Stimulated activated CD8-positive, alpha-beta memory T cell treated with anti-CD3 and anti-CD28 coated beads, Interleukin-15, amount 100 ng/mL, for 4 hours (primary cell): ENCODE measurements at regions not wholly inside any gene's neighbourhood (a gene's known extent, or its start where the extent isn't known, plus 50 kb on each side); places are given as distances from the start of the nearest gene placed in this dataset.
"Not testable (repeated sequence)": the region's sequence is repeated elsewhere in the genome, so short reads cannot be mapped to it uniquely, and the experiment has no call there.

Experiments used
- DNase-seq, 2 donors: peaks; one replicate each; pipeline ENCODE4 v3.0.0-alpha.2; 2020; ENCODE audit warnings: low read depth in 2 of 2

DNA sequence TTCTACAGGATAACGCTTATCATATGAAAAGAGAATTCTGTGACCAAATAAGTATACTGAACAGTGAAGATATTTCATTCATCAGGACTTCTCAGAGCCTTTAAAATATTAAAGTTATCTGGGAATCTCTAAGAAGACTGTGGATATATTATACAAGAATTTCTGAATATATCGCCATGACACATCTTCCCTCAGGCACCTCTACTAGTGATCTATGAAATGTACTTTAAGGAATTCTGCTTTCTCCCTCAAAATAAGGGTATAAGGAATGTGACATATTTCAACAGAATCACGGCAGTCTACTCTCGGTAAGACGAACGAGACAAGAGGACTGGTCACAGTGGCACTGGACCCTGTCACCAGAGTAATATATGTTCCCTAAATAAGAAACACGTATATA is 504.2 kb upstream of the PHF14 start:
- no peak for DNase-seq

DNA sequence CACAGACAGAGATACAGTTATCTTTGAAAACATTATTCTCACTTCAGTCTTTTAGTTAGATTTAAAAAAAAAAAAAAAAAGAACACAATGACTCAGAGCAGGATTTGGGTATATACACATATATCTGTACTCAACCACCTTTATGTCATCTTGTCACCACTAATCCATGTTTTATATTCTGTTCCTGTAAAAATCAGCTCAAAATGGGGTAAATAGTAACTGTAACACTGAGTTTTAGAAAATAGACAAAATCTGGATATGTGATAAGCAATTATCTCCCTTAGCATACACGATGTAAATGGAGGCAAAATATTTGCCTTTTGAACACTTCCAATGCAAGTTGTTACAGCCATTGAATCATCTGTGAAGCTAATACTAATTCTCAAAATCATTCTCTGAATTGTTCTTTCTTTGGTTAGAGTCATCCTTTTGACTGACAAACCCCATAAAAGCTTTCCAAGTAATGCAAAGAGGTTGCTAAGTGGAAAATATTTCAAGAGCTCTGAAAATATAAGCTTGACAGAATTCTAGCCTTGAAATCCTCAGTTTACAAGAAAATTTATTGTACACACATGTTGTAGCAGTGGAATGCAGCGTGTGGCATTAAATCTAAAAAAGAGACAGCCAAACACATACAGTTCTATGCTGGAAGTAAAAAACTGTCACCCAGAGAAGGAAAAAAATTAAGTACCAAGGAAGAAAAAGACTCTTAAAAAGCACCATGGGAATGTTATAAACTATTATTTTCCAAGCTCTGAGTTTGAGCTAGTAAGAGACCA is 502.2 kb upstream of the PHF14 start:
- no peak for DNase-seq

DNA sequence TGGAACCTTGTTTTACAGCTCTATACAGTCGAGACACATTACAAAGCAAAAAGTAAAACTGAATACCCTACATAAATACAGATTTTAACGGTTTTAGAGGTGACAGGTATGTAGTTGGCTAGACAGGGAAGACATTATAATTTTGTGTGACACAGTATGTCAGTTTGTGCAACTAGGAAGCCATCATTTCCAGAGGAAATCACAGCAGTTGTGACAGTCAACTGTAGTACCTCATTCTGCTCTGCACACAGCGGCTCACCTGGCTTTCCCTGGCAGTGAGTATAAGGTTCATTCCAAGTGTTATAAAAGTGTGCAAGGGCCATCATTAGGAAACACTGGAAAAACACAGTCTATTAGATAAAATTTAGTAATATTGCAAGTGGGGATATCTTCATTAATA is 501.6 kb upstream of the PHF14 start:
- no peak for DNase-seq

DNA sequence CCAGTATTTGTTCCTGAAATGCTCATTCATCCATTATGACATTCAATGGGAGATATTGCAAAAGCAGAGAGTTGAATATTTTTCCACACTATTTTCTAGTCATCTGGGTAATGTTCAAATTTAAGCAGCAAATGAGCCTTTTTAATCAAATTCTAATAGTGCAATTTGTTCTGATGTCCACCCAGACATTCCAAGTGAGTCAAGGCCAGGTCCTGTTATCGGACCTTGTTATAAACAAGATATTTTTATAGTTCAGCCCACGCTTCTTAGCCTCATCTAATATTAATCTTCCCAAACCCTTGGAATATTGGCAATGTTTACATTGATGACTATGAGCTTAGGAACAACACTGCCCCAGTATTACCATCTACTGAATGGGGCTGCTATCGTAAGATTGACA is 500.1 kb upstream of the PHF14 start:
- no peak for DNase-seq

DNA sequence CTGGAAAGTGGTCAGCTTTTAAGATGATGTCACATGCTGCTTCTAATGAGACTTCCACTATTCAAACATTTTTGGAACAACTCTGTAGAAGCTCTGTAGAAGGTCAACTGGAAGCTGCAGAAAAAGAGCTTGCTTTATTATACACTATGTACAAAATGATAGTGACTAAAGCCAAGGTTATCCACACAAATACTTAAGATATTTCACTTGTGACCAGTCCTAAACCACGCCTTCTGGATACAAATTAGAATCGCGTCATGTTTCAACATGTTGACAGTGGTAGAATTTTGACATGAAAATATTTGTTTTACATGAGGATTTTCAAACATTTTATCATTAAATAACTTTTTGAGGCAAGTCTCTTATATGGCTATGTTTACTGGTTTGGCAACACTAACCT is 499.6 kb upstream of the PHF14 start:
- no peak for DNase-seq

DNA sequence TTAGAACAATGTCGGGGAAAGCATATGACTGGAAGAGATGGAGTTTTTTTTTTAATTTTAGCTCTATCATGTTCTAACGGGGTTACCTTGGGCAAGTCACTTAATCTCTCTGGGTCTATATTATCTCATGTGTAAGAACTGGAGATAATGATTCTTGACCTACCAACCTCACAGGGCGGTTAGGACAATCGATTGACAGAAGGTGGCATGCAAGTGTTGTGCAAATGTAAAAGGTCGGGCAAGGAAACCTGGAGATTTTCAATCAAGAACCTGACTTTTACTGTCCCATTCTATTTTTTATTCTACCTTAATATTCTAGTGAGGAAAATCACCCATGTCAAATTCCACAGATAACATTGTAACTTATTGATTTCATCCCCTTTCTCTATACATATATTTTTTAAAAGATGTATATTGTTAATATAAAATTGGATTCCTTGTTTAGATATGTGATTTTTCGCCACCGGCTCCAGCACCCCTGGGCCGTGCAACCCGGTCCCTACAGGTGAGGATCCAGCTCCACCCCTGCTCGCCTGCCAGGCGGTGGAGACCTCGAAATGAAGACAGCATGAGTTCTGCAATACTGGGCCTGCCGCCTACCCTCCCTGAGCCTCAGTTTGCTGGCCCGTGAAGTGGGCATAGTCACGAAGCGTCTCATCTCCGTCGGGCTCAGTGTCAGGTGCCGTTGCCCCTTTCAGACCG is 497.6 kb upstream of the PHF14 start:
- DNase-seq = no peak

DNA sequence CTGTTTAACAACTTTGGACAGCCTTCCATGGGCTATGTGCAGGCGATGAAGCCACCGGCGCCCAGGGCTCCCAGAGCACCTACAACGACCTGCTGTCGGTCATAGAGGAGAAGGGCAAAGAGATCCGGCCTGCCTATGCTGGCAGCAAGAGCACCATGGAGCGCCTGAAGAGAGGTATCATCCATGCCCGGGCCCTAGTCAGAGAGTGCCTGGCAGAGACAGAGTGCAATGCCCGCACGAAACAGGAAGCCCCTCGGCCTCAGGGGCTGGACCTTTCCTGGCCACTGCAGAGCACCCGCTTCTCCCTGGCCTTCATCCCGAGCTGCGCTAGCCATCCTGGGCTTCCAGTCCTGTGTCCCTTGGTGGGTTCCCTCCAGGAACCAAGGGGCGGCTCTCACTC is 497.0 kb upstream of the PHF14 start:
- no peak for DNase-seq

DNA sequence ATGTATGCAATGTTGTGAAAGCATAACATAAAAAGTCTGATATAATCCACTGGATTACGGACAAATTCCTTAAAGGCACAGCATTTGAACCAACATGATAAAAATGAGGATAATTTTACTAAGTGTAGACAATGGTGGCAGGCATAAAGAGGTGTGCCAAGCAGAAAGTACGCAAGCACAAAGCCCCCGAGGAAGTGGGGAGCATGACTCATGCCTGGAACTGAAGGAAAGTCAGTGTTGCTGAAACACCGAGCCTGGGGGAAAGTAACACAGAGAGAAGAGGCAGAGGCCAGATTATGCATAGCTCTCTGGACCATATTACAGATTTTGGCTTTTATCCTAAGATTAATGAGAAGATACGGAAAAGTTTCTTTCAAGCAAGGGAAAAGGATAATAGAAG is 490.0 kb upstream of the PHF14 start:
- no peak for DNase-seq

DNA sequence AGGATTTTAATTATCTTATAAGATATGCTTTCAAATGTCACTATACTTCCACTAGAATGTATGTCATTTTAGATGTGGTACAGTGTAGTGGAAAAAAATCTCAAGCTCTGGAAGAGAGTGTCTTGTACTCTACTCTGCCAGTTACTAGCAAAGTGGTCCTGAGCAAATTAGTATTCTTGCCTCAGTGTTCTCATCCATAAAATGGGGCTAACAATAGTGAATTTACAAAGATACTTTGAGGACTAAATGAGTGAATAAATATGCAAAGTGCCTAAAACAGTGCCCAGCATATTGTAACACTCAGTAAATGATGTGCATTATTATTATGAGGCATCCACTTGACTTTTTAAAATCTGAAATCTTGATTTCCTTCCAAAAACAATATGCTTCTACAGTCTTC is 488.9 kb upstream of the PHF14 start:
- DNase-seq = no peak

DNA sequence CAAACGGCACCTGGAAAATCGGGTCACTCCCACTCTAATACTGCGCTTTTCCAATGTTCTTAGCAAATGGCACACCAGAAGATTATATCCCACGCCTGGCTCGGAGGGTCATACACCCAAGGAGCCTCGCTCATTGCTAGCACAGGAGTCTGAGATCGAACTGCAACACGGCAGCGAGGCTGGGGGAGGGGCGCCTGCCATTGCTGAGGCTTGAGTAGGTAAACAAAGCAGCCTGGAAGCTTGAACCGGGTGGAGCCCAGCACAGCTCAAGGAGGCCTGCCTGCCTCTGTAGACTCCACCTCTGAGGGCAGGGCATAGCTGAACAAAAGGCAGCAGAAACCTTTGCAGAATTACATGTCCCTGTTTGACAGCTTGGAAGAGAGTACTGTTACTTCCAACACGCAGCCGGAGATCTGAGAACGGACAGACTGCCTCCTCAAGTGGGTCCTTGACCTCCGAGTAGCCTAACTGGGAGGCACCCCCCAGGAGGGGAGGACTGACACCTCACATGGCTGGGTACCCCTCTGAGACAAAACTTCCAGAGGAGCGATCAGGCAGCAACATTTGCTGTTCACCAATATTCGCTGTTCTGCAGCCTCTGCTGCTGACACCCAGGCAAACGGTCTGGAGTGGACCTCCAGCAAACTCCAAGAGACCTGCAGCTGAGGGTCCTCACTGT is 472.3 kb upstream of the PHF14 start:
- DNase-seq = not testable (repeated sequence)

DNA sequence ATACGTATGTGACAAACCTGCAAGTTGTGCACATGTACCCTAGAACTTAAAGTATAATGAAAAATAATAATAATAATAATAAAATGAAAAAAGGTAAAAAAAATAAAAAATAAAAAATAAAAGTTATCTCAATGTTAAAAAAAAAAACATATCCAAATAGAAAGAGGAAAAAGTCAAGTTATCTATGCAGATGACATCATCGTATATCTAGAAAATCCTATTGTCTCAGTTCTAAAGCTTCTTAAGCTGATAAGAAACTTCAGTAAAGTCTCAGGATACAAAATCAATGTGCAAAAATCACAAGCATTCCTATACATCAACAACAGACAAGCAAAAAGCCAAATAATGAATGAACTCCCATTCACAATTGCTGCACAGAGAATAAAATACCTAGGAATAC is 466.6 kb upstream of the PHF14 start:
- no peak for DNase-seq

DNA sequence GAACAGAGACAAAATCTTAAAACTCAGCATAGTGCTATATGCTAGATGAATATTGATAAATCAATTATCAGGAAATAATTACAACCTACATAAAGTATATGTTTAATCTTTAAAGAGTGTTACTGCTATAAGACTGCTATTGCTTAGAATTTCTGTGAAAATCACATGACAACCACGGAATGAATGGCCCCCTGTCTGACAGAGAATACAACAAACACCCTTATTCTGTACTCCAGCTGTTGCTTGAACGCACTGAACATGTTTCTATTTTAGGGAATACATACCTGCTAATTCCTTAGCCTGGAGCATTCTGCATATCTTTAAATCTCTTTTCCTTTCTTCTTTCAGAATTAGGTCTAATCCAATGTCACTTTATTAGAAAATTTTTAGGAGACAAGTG is 452.4 kb upstream of the PHF14 start:
- no peak for DNase-seq

DNA sequence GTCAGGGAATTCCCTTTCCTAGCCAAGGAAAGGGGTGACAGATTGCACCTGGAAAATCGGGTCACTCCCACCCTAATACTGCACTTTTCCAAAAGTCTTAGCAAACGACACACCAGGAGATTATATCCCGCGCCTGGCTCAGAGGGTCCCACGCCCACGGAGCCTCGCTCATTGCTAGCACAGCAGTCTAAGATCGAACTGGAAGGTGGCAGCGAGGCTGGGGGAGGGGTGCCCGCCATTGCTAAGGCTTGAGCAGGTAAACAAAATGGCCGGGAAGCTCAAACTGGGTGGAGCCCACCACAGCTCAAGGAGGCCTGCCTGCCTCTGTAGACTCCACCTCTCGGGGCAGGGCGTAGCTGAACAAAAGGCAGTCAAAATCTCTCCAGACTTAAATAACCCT is 440.2 kb upstream of the PHF14 start:
- DNase-seq = not testable (repeated sequence)

DNA sequence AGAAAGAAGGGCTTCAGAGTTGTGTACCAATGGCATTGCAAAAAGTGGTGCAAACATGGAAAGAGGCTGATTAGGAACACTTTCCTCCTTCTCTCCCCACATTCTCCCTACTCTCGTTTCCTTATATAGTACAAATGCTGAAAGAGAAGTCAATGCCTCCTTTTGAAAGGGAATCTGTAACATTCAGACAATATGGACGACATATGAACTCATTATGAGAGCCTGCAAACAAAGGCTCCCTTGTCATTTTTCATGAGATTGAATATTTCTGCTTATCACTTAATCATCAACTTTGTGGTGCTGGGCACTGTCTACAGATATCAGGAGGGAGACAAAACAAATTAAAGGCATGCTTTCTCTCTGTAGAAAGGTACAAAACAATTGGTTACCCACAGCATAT is 437.1 kb upstream of the PHF14 start:
- DNase-seq = no peak

DNA sequence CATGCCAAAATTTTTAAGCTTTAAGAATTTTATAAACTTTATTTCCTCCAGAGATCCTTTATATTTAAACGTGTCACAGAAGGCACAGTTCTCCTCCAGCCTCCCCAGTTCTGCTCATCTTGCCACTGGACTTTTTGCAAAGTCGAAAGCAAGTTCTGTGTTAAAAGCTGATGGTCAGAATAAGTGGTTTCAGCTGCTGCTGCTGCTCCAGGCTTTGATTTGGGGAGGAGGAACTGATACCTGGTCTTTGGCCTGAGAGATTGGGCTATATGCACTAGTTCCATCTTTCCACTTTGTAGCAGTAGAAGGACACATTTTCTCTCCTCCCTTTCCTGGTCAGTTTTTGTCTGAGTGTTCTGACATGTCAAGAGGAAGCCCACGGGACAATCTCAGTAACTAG is 435.9 kb upstream of the PHF14 start:
- DNase-seq = no peak

DNA sequence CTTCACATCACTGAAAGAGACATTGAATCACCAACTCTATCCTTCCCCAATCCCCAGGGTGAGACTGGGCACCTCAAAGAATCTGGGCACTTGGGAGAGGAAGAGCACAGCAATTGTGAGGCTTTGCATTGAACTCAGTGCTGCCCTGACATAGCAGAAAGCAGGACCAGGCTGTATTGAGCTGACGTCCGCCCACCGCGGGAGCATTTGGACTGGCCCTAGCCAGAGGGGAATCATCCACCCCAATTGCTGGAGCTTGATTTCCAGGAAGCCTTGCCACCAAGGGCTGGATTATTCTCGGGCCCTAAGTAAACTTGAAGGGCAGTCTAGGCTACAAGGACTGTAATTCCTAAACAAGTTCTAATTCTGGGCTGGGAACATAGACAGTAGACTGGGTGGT is 416.3 kb upstream of the PHF14 start:
- DNase-seq = no peak

DNA sequence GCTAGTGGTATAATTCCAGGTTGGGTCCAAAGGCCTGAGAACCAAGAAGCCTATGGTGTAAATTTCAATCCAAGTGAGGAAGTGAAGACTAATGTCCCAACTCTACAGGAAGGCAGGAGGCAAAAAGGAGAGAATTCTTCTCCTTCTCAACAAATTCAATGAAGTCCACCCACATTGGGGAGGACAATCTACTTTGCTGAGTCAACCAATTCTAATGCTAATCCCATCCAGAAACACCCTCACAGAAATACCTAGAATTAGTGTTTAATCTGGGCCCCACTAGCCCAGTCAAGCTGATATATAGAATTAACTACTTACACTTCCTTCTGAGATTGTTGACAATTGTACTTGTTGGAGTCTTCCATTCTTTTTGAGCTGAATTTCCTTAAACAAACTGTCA is 413.2 kb upstream of the PHF14 start:
- DNase-seq = no peak

DNA sequence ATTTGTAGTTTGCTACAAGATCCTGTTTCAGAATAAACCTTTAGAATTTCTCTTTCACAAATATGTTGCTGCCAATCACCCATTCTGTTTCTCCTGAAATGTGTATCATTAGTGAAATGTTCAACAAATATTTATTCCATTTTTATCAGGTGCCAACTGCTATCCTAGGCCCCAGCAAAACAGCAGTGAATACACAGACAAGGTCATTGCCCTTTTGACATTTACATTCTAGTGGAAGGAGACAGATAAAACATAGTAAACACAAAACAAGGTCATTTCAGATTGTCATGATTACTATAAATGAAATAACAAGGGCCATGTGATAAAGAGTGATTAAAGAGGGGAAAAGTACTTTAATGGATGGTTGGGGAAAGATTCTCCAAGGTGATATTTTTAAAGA is 404.8 kb upstream of the PHF14 start:
- DNase-seq = no peak

DNA sequence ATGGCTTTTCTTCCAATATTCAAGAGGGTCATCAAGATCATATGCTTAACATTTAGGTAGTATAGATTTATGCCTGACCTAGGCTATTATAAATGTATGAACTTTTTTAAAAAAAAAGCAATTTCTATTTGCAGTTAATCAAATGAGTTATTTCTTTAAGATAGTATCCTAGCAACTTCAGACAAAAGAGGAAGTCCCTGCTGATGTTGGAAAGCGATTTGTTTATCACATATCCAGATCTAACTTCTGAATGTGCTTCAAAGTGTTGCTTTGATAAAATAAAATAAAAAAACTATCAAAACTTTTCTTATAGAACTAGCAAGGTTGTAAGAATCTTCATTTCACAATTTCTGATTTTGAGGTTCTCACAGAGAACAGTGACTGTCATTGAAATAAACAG is 401.9 kb upstream of the PHF14 start:
- DNase-seq = no peak

DNA sequence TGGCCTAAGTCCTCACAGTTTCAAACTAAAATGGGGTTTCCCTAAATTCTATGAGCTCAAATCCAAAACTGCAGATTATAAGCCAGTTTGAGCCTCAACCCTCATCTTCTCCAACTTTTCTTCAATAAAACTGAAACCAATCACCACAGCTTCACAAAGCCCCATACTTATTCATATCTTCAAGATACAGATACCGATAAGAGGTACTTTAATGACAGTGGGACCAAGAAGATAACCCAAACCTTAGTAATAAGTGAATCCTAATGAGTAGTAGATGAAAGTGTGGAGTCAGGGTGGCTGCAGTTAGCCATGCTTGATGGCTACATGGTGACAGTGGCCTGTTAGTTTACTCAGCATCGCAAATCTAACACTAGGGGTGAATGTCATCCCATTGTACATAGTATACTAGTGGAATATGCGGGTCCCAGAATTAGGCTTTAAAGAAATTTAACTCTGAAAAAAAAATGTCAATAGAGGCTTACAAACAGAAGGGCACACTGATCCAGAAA is 395.8 kb upstream of the PHF14 start:
- no peak for DNase-seq

DNA sequence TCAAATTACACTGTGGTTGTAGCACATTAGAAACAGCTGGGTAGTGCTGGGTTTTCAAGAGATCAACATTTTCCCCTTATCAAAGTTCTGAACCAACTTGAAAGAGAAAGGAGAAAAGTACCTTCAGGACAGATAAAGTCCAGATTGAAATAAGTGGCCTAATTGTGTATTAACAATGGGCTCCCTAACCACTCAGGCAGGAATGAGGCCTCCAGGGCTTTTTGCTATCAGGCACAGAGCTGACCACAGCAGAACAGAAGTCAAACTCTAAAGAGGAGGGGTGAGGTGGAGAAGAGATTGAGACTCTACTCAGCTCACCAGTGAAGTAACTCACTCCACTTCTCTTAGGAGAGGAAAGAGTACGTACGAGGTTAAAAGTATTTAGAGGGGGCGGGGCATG is 394.1 kb upstream of the PHF14 start:
- DNase-seq = no peak

DNA sequence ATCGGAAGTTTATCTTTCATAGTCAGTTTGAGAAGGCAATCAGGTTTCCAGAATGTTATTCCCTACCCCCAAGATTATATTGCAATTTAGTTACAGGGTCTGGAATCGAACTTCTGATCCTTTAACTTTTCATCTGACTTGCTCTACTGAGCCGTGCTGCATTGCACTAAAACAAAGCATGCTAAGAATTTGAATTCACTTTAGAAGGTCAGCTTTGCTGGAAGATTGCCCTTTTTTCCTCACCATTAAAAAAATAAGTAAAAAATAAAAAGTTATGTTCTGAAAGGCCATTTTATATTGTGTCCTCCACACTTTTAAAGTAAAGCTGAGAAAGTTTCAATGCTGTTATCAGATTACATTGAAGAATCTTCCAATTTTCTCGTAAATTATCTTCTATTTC is 388.8 kb upstream of the PHF14 start:
- no peak for DNase-seq

DNA sequence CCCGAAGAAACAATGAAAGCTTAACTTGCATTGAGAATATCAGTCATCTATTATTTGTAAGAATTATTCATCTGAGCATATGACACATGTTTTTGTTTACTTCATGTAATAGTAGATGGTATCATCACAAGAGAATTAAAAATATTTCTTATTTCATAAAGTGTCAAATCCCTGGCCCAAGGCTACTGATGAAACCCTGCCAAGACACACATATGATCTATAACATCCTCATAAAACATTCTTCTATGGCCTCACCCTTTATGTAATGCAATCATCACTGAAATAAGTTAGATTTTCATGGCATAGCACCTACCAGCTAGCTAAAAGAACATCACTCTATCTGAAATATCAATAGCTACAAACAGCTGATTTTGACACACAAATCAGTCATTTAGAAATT is 385.6 kb upstream of the PHF14 start:
- DNase-seq = no peak
